ENCODE measurements at regions not wholly inside any gene's neighbourhood (a gene's known extent, or its start where the extent isn't known, plus 50 kb on each side); places are given as distances from the start of the nearest gene placed in this dataset.
"Not testable (repeated sequence)": the region's sequence is repeated elsewhere in the genome, so short reads cannot be mapped to it uniquely, and the experiment has no call there.

- DNase-seq = no peak
Measured at GRCh38 chr5:17367256-17367840, 130.7 kb upstream of the TAF11L2 start.

GRCh38 chr5:17370651-17371050 lies 127.4 kb upstream of the TAF11L2 start:
- DNase-seq = no peak

GRCh38 chr5:17373406-17373805 lies 124.6 kb upstream of the TAF11L2 start:
- no peak for DNase-seq

- no peak for DNase-seq
Measured at GRCh38 chr5:17373814-17374556, 124.0 kb upstream of the TAF11L2 start.

GRCh38 chr5:17374973-17375742 lies 122.9 kb upstream of the TAF11L2 start:
- peak; percentile 72 for DNase-seq

GRCh38 chr5:17375886-17376285 lies 122.1 kb upstream of the TAF11L2 start:
- not testable (repeated sequence) for DNase-seq

- peak; percentile 82 for DNase-seq
Measured at GRCh38 chr5:17378346-17378997, 119.6 kb upstream of the TAF11L2 start.

- peak; percentile 68 for DNase-seq
Measured at GRCh38 chr5:17379100-17379951, 118.7 kb upstream of the TAF11L2 start.

- no peak for DNase-seq
Measured at GRCh38 chr5:17381932-17382331, 116.1 kb upstream of the TAF11L2 start.

- no peak for DNase-seq
Measured at GRCh38 chr5:17383526-17383925, 114.5 kb upstream of the TAF11L2 start.

- DNase-seq = no peak
Measured at GRCh38 chr5:17384181-17384580, 113.8 kb upstream of the TAF11L2 start.

GRCh38 chr5:17388717-17389116 lies 109.3 kb upstream of the TAF11L2 start:
- no peak for DNase-seq

- DNase-seq = no peak
Measured at GRCh38 chr5:17394086-17394485, 103.9 kb upstream of the TAF11L2 start.

GRCh38 chr5:17395106-17395880 lies 102.7 kb upstream of the TAF11L2 start:
- no peak for DNase-seq

GRCh38 chr5:17396247-17396646 lies 101.8 kb upstream of the TAF11L2 start:
- no peak for DNase-seq

- peak; percentile 96 for DNase-seq
Measured at GRCh38 chr5:17398431-17398830, 99.6 kb upstream of the TAF11L2 start.

GRCh38 chr5:17398866-17399835 lies 98.9 kb upstream of the TAF11L2 start:
- no peak for DNase-seq

GRCh38 chr5:17399931-17400330 lies 98.1 kb upstream of the TAF11L2 start:
- no peak for DNase-seq

GRCh38 chr5:17400724-17401469 lies 97.1 kb upstream of the TAF11L2 start:
- DNase-seq = no peak

Data from NCI-H226 (cell line).